ENCODE measurements at regions not wholly inside any gene's neighbourhood (a gene's known extent, or its start where the extent isn't known, plus 50 kb on each side); places are given as distances from the start of the nearest gene placed in this dataset.

GRCh38 chr20:22794200-22794599, 209.8 kb upstream of the FOXA2 start:
- no peak for TF ChIP-seq POLR2A (IDR thresholded peaks at IDR 0.05)
- no peak for TF ChIP-seq CTCF (IDR thresholded peaks at IDR 0.05)
- ATAC-seq (no peak), DNase-seq (no peak)
- Histone ChIP-seq H3K4me3 (no peak overlapping the region), H3K27ac (peak overlapping the region in 1 of 12 donors; percentile 76), H3K36me3 (no peaks in the 10 kb centered on the region), H3K4me1 (peaks cover 0 to 73% (median 17%) of the 10 kb centered on the region in 12 donors), H3K27me3 (peaks cover 0 to 4% (median 0%) of the 10 kb centered on the region in 9 donors), H3K9me3 (no peaks in the 10 kb centered on the region)
- WGBS, 4 donors = 32 to 41% (median 34%) methylated on average over 1 of the region's 1 CpG
- intact Hi-C loops (cut with DNase I) = no loop called here

- intact Hi-C loops (cut with DNase I) = no loop called here
- Histone ChIP-seq H3K27ac (peak overlapping the region; percentile 12 to 82 (median 52)), H3K4me3 (no peak overlapping the region), H3K9me3 (no peaks in the 10 kb centered on the region), H3K36me3 (no peaks in the 10 kb centered on the region), H3K4me1 (peaks cover 0 to 61% (median 17%) of the 10 kb centered on the region in 12 donors), H3K27me3 (peaks cover 0 to 4% (median 0%) of the 10 kb centered on the region in 9 donors)
- 43 to 49% (median 47%) methylated on average over 5 of the region's 5 CpGs for WGBS, 4 donors
- TF ChIP-seq POLR2A (IDR thresholded peaks at IDR 0.05) (no peak), CTCF (IDR thresholded peaks at IDR 0.05) (no peak)
- ATAC-seq (peak in 1 of 4 donors; percentile 30), DNase-seq (no peak)
Observed at GRCh38 chr20:22795433-22795832, 211.1 kb upstream of the FOXA2 start.

- H3K27ac ChIP-seq = peak overlapping the region; percentile 39 to 82 (median 54)
- peaks cover 0 to 4% (median 0%) of the 10 kb centered on the region in 9 donors for H3K27me3 ChIP-seq
- H3K9me3 ChIP-seq = no peaks in the 10 kb centered on the region
- 49 to 64% (median 51%) methylated on average over 4 of the region's 4 CpGs for WGBS, 4 donors
- intact Hi-C loops (cut with DNase I) = no loop called here
- H3K4me3 ChIP-seq = no peak overlapping the region
- TF ChIP-seq CTCF (IDR thresholded peaks at IDR 0.05) (no peak), POLR2A (IDR thresholded peaks at IDR 0.05) (no peak)
- no peaks in the 10 kb centered on the region for H3K36me3 ChIP-seq
- DNase-seq = peak in 4 of 5 donors; percentile 51 to 65 (median 58)
- ATAC-seq = peak; percentile 33 to 87 (median 72)
- H3K4me1 ChIP-seq = peaks cover 0 to 59% (median 17%) of the 10 kb centered on the region in 12 donors
Observed at GRCh38 chr20:22795871-22796270, 211.5 kb upstream of the FOXA2 start.

- WGBS, 4 donors = 69 to 85% (median 79%) methylated on average over 5 of the region's 5 CpGs
- Histone ChIP-seq H3K27ac (peak overlapping the region in 10 of 12 donors; percentile 20 to 80 (median 50)), H3K4me1 (peaks cover 0 to 56% (median 17%) of the 10 kb centered on the region in 12 donors)
Observed at GRCh38 chr20:22796469-22797077, 212.2 kb upstream of the FOXA2 start.

More at GRCh38 chr20:22796469-22797077, 212.2 kb upstream of the FOXA2 start:
- Histone ChIP-seq H3K9me3 (no peaks in the 10 kb centered on the region), H3K27me3 (peaks cover 0 to 4% (median 0%) of the 10 kb centered on the region in 9 donors), H3K4me3 (no peak overlapping the region), H3K36me3 (no peaks in the 10 kb centered on the region)
- intact Hi-C loops (cut with DNase I) = no loop called here
- no peak for TF ChIP-seq POLR2A (IDR thresholded peaks at IDR 0.05)
- no peak for TF ChIP-seq CTCF (IDR thresholded peaks at IDR 0.05)
- ATAC-seq (peak; percentile 37 to 68 (median 46)), DNase-seq (no peak)

Measured in heart left ventricle (tissue), 16 donors.